ENCODE measurements at regions not wholly inside any gene's neighbourhood (a gene's known extent, or its start where the extent isn't known, plus 50 kb on each side); places are given as distances from the start of the nearest gene placed in this dataset.

- no TSS peak for BruUV-seq (replicated peaks)
- H3K9me3 Mint-ChIP-seq (ENCODE audit: unreplicated experiment): no peaks in the 10 kb centered on the region
- H3K36me3 Mint-ChIP-seq (ENCODE audit: insufficient read depth, unreplicated experiment): no peaks in the 10 kb centered on the region
- no peak overlapping the region for H3K4me3 Mint-ChIP-seq (ENCODE audit: unreplicated experiment)
- ChIA-PET CTCF (interaction anchor here (0.7 to 1.7 kb wide), 2 partner anchors 10 to 20 kb away, joined by 3 to 5 read pairs; no protein-coding TSS in a partner anchor), POLR2A (no interaction called here)
- TF ChIP-seq CTCF (IDR thresholded peaks at IDR 0.05; ENCODE audit: unreplicated experiment): no peak
- no peak for DNase-seq (ENCODE audit: unreplicated experiment)
- H3K4me1 Mint-ChIP-seq (ENCODE audit: insufficient read depth, unreplicated experiment): no peaks in the 10 kb centered on the region
- intact Hi-C loops (cut with micrococcal nuclease): no loop called here
- H3K27me3 Mint-ChIP-seq (ENCODE audit: insufficient read depth, unreplicated experiment): peaks cover 11% of the 10 kb centered on the region
- no peak overlapping the region for H3K27ac Mint-ChIP-seq (ENCODE audit: low read depth, unreplicated experiment)
Observed at GRCh38 chr7:81519886-81520285, 250.0 kb downstream of the HGF start.

- Mint-ChIP-seq H3K27me3 (ENCODE audit: insufficient read depth, unreplicated experiment) (peaks cover 11% of the 10 kb centered on the region), H3K4me3 (ENCODE audit: unreplicated experiment) (no peak overlapping the region), H3K27ac (ENCODE audit: low read depth, unreplicated experiment) (no peak overlapping the region), H3K9me3 (ENCODE audit: unreplicated experiment) (peaks cover 8% of the 10 kb centered on the region), H3K4me1 (ENCODE audit: insufficient read depth, unreplicated experiment) (no peaks in the 10 kb centered on the region), H3K36me3 (ENCODE audit: insufficient read depth, unreplicated experiment) (no peaks in the 10 kb centered on the region)
- no TSS peak for BruUV-seq (replicated peaks)
- POLR2A ChIA-PET: no interaction called here
- DNase-seq (ENCODE audit: unreplicated experiment): no peak
- intact Hi-C loops (cut with micrococcal nuclease): no loop called here
- no peak for TF ChIP-seq CTCF (IDR thresholded peaks at IDR 0.05; ENCODE audit: unreplicated experiment)
- CTCF ChIA-PET: interaction anchor here (0.6 to 2.3 kb wide), 3 partner anchors 17 to 1207 kb away, joined by 3 to 9 read pairs (median 4); no protein-coding TSS in a partner anchor
Observed at GRCh38 chr7:81516898-81517297, 252.9 kb downstream of the HGF start.

- intact Hi-C loops (cut with micrococcal nuclease): no loop called here
- no peaks in the 10 kb centered on the region for H3K36me3 Mint-ChIP-seq (ENCODE audit: insufficient read depth, unreplicated experiment)
- TF ChIP-seq CTCF (IDR thresholded peaks at IDR 0.05; ENCODE audit: unreplicated experiment): no peak
- peaks cover 8% of the 10 kb centered on the region for H3K9me3 Mint-ChIP-seq (ENCODE audit: unreplicated experiment)
- no TSS peak for BruUV-seq (replicated peaks)
- ChIA-PET CTCF (interaction anchor here (0.6 kb wide), 1 partner anchor 198 kb away, joined by 4 read pairs; no protein-coding TSS in a partner anchor), POLR2A (no interaction called here)
- H3K27ac Mint-ChIP-seq (ENCODE audit: low read depth, unreplicated experiment): no peak overlapping the region
- DNase-seq (ENCODE audit: unreplicated experiment): no peak
- no peak overlapping the region for H3K4me3 Mint-ChIP-seq (ENCODE audit: unreplicated experiment)
- peaks cover 11% of the 10 kb centered on the region for H3K27me3 Mint-ChIP-seq (ENCODE audit: insufficient read depth, unreplicated experiment)
- H3K4me1 Mint-ChIP-seq (ENCODE audit: insufficient read depth, unreplicated experiment): no peaks in the 10 kb centered on the region
Observed at GRCh38 chr7:81515009-81515408, 254.8 kb downstream of the HGF start.

- H3K4me3 Mint-ChIP-seq (ENCODE audit: unreplicated experiment): no peak overlapping the region
- ChIA-PET POLR2A (no interaction called here), CTCF (interaction anchor here (0.6 kb wide), 1 partner anchor 198 kb away, joined by 4 read pairs; no protein-coding TSS in a partner anchor)
- no peaks in the 10 kb centered on the region for H3K4me1 Mint-ChIP-seq (ENCODE audit: insufficient read depth, unreplicated experiment)
- no peak for DNase-seq (ENCODE audit: unreplicated experiment)
- peaks cover 8% of the 10 kb centered on the region for H3K9me3 Mint-ChIP-seq (ENCODE audit: unreplicated experiment)
- peaks cover 9% of the 10 kb centered on the region for H3K27me3 Mint-ChIP-seq (ENCODE audit: insufficient read depth, unreplicated experiment)
- no TSS peak for BruUV-seq (replicated peaks)
- intact Hi-C loops (cut with micrococcal nuclease): no loop called here
- TF ChIP-seq CTCF (IDR thresholded peaks at IDR 0.05; ENCODE audit: unreplicated experiment): no peak
- H3K27ac Mint-ChIP-seq (ENCODE audit: low read depth, unreplicated experiment): no peak overlapping the region
- H3K36me3 Mint-ChIP-seq (ENCODE audit: insufficient read depth, unreplicated experiment): no peaks in the 10 kb centered on the region
Observed at GRCh38 chr7:81514546-81514945, 255.3 kb downstream of the HGF start.
